HG02571 (cell line): ENCODE measurements at regions not wholly inside any gene's neighbourhood (a gene's known extent, or its start where the extent isn't known, plus 50 kb on each side); places are given as distances from the start of the nearest gene placed in this dataset.

ENCODE experiments used
- ATAC-seq: cut with Tn5 transposase; IDR thresholded peaks from one replicate; pipeline ENCODE4 v1.9.1; 2021; ENCODE audit warnings: mild to moderate bottlenecking, moderate library complexity; ENCODE audit not compliant: unreplicated experiment

DNA sequence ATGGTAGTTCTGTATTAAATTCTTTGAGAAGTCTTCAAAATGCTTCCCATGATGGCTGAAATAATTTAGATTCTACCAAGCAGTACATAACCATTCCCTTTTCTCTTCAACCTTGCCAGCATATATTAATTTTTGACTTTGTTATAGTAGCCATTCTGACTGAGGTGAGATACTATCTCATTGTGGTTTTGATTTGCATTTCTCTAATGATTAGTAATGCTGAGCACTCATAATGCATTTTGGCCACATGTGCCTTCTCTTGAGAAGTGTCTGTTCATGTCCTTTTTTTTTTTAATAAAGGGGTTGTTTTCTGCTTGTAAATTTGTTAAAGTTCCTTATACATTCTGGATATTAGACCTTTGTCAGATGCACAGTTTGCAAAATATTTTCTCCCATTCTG is 173.9 kb downstream of the CALCRL start:
- no peak for ATAC-seq

DNA sequence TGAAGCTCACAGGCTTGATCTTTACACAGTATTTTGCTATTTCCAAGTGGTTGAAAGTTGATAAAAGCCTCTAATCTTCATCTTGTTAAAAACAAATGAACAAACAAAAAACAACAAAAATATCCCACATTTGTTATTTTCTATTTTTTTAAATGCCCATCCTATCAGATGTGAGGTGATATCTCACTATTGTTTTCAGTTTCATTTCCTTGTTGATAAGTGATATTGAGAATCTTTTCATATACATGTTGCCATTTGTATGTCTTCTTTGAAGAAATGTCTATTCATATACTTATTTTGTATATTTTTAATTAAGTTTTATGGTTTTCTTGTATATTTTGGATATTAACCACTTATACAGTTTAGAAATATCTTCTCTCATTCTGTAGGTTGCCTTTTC is 175.8 kb downstream of the CALCRL start:
- ATAC-seq = no peak

GRCh38 chr2:187271825-187272224 is 176.2 kb downstream of the CALCRL start:
- no peak for ATAC-seq

DNA sequence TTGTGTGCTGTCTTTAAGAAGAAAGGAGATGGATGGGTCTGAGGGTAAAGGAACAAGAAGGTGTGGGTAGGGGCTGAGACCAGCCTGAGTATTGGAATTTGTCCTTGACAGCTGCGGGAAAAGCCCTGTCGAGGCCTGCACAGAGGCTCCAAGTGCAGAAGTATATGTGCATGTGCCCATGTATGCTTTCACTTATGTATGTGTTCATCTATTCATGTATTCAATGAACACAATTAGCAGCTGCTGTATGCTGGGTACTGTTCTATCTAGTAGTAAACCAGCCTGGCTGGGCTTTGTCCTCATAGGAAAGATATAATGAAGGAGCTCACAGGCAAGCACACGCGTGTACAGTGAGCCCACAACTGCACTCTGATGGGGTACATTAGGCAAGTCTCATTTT is 181.4 kb downstream of the CALCRL start:
- no peak for ATAC-seq

GRCh38 chr2:187266147-187266546 is 181.9 kb downstream of the CALCRL start:
- ATAC-seq = no peak

- ATAC-seq = no peak
Measured at GRCh38 chr2:187264612-187265011, 183.4 kb downstream of the CALCRL start.

DNA sequence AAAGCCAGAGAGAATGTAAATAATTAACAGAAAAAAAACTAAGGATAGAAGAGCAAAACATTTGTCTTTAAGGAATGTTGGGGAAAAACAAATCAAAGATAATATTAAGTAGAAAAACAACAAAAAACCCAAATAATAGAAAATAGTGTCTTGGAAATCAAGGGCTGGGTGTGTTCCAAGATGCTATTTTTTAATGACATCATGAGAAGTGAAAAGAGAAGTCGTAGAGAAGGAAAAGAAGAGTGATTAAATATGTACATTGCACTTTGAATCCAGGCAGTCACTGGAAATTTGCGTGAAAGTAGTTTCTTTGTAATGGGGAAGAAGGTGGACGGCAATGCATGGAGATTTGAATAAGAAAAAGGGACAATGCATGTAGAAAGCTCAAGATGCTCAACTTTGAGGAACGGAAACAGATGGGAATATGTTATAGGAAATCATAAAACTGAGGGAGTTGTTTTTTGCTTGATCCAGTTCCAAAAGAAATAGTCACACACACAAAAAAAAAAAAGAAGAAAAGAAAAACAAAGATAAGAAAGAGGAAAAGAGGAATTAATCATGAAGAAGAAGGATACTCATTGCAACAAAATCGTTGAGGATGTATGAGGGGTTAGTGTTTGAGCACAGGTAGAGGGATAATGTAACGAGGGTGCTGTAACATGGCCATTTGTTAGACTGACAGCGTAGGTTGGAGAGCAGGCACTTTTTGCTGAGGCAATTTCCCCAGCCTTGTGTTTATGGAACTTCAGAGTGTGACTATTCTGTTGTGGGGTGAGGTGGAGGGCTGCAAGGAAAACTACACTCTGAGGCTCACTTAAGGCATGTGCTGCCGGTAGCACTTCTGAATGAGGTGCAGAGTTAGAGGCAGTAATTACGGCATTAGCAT is 184.1 kb downstream of the CALCRL start:
- ATAC-seq = no peak

GRCh38 chr2:187261705-187262104 is 186.3 kb downstream of the CALCRL start:
- ATAC-seq = no peak

DNA sequence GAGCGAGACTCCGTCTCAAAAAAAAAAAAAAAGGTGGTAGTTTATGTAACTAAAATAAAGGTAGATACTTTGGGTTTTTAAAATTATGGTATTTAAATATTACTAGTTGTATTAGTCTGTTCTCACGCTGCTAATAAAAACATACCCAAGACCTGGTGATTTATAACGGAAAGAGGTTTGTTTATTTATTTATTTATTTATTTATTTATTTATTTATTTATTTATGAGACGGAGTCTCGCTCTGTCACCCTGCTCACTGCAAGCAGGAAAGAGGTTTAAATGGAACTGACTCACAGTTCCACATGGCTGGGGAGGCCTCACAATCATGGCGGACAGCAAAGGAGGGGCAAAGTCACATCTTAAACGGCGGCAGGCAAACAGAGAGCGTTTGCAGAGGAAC is 196.0 kb downstream of the CALCRL start:
- no peak for ATAC-seq

- ATAC-seq = no peak
Measured at GRCh38 chr2:187250137-187250536, 197.9 kb downstream of the CALCRL start.

GRCh38 chr2:187233811-187234210 is 214.2 kb downstream of the CALCRL start:
- no peak for ATAC-seq

GRCh38 chr2:187232749-187233148 is 215.3 kb downstream of the CALCRL start:
- ATAC-seq = no peak

DNA sequence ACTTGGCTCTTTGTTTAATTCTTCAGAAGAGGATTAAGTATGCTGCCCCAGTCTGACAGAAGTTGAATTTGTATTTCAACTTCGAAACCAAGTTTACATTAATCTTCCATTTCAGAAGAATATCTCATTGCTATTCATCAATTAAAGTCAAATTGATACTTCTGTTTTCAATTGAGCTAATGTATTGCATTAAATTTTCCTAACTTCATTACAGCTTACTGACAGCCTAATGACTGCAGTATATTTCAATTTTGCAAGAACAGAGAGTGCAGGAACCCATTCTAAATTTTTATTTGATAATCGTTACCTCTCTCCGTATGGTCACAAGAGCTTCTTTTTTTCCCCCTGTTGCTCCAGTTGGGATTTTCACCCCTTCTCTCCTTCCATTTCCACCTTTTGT is 218.0 kb downstream of the CALCRL start:
- ATAC-seq = no peak

DNA sequence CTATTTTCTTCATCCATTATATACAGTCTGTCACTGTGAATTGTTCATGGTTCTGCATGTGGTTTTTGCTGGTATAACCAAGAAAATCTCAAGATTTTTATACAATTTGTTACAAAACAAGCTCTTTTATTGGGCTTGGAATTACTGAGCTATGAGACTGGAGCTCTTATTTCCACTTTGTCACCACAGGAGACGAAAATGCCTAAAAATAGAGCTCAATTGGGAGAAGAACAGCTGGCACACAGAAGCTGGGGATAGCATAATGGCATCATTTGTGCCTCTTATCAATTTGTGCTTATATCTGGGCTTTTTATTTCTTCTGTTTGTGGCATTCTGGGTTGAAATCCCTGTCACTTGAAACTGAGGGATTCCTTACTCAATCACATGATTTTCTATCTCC is 219.1 kb downstream of the CALCRL start:
- no peak for ATAC-seq

GRCh38 chr2:187224989-187225388 is 223.1 kb downstream of the CALCRL start:
- no peak for ATAC-seq

- ATAC-seq = no peak
Measured at GRCh38 chr2:187220071-187220470, 228.0 kb downstream of the CALCRL start.

- ATAC-seq = no peak
Measured at GRCh38 chr2:187215532-187216240, 232.4 kb downstream of the CALCRL start.

DNA sequence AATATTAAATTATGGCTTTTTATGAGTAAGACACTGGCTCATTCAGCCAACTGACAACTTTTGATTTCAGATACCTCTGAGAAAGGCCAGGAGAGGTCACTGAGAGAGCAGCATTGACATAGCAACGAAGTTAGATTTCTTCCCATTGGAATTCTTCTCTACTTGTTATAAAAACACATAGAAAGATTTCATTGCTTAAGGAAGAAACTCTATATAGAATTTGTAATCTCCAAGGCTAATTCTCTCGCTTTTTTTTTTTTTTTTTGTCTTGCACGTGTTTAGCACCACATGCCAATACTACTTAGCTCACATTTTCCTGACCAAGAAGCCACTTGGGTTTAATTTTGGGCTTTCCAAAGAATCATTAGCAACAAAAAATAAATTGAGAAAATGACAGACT is 233.7 kb downstream of the CALCRL start:
- no peak for ATAC-seq

DNA sequence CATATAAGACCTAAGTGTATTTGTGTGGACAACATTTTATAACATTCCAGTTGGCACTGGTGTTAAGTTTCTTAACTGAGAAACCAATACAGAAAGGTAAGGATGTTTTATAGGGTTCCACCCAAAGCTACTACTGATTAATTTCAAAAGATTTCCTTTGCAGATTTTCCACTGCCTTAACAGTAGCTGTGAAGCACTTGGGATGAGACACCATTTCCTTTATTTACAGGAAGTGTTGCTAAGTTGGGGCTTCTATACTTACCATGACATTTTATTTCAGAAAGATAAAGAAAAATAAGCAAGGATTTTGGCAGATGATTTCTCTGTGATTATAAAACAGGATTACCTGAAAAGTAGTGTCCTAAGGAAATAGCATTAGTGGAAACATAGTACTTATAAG is 234.3 kb downstream of the CALCRL start:
- no peak for ATAC-seq

GRCh38 chr2:187210726-187211125 is 237.3 kb downstream of the CALCRL start:
- no peak for ATAC-seq

GRCh38 chr2:187208199-187208785 is 239.8 kb downstream of the CALCRL start:
- ATAC-seq = no peak

DNA sequence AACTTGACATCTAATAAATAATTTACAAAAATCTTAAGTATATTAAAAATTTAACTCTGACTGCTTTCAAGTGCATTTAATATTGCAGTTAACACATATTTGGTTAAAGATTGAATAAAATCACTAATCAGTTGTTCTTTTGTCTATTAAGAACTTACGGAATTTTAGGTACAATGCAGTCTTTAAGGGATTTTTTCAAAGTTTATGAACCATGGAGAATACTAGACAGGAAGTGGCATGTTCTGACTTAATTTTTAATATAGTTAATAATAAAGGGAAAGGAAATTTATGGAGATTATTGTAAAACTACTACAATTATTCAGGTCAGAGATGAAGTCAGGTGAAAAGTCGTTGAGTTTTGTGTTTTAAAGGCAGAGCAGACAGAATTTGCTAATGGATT is 240.9 kb downstream of the CALCRL start:
- ATAC-seq = no peak
